Activated CD4-positive, alpha-beta T cell treated with anti-CD3 and anti-CD28 coated beads, Interleukin-2, amount 10 ng/mL, durations not matched to agents 7 days and 5 days (primary cell): ENCODE measurements at regions not wholly inside any gene's neighbourhood (a gene's known extent, or its start where the extent isn't known, plus 50 kb on each side); places are given as distances from the start of the nearest gene placed in this dataset.

ENCODE experiments used
- CTCF ChIA-PET: fragments of 350-600 bp; sonication (Branson Sonifier 250); formaldehyde crosslinking; loops from one replicate; lab custom pipeline; 2021; ENCODE audit warnings: antibody characterized with exemption; lab: Charles Lee
- POLR2A ChIA-PET: fragments of 350-600 bp; sonication (Branson Sonifier 250); formaldehyde crosslinking; loops from one replicate; lab custom pipeline; 2021; ENCODE audit warnings: antibody characterized with exemption; lab: Charles Lee
- DNase-seq: peaks from one replicate; pipeline ENCODE4 v3.0.0-alpha.2; 2020
- H3K27ac Mint-ChIP-seq: one replicate; pipeline ENCODE4 v1.8.0; 2021; ENCODE audit warnings: mild to moderate bottlenecking, moderate library complexity, mixed read lengths
- H3K27me3 Mint-ChIP-seq: one replicate; pipeline ENCODE4 v1.8.0; 2021; ENCODE audit warnings: mixed read lengths
- H3K36me3 Mint-ChIP-seq: one replicate; pipeline ENCODE4 v1.8.0; 2021; ENCODE audit warnings: low read depth, mixed read lengths
- H3K4me1 Mint-ChIP-seq: one replicate; pipeline ENCODE4 v1.8.0; 2021; ENCODE audit warnings: mixed read lengths
- H3K4me3 Mint-ChIP-seq: one replicate; pipeline ENCODE4 v1.8.0; 2021; ENCODE audit warnings: mild to moderate bottlenecking, moderate library complexity, mixed read lengths
- H3K9me3 Mint-ChIP-seq: one replicate; pipeline ENCODE4 v1.8.0; 2021; ENCODE audit warnings: mixed read lengths

DNA sequence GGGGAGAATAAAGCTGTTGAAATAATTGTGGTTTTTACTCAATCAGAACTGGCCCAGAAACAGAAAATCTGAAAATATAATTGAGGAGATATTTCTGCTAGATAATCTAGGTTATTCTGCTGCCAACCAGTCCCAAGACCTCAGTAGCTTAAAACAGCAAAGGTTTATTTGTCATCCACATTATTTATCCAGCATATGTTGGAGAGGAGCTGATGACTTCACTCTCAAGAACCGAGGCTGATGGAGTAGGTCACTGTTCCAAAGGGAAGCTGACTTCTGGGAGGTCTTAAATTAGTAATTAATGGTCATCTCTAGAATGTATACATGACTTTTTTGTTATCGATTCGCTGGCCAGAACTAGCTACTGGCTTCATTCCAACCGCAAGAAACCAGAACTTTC lies 124.8 kb upstream of the CTNNA2 start:
- no peaks in the 10 kb centered on the region for H3K4me1 Mint-ChIP-seq
- CTCF ChIA-PET = no interaction called here
- no peak overlapping the region for H3K4me3 Mint-ChIP-seq

DNA sequence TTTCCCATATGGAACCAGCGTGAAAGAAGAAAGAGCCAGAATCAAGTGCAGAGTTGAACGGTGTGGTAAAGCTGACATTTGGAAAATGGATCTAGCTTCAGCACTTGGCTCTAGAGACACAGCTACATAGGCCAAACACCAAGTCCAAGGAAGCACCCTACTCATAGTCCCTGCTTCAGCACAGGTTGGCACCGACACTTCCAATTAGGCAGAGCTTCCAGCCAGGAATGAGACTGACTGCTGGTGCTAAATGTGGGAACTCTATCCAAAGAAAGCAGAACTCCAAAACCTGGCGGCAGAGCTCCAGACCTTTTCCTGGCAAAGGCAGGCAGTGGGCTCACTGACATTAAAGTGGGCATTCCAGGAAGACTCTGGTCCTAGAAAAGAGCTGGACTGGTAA lies 125.4 kb upstream of the CTNNA2 start:
- POLR2A ChIA-PET = no interaction called here
- Mint-ChIP-seq H3K27ac (no peak overlapping the region), H3K27me3 (no peaks in the 10 kb centered on the region), H3K9me3 (peaks cover 4% of the 10 kb centered on the region), H3K36me3 (no peaks in the 10 kb centered on the region), H3K4me1 (no peaks in the 10 kb centered on the region), H3K4me3 (no peak overlapping the region)
- CTCF ChIA-PET = no interaction called here
- DNase-seq = no peak

More for the DNA sequence above, 124.8 kb upstream of the CTNNA2 start:
- Mint-ChIP-seq H3K36me3 (no peaks in the 10 kb centered on the region), H3K27ac (no peak overlapping the region), H3K27me3 (no peaks in the 10 kb centered on the region), H3K9me3 (peaks cover 4% of the 10 kb centered on the region)
- no peak for DNase-seq
- POLR2A ChIA-PET = no interaction called here

DNA sequence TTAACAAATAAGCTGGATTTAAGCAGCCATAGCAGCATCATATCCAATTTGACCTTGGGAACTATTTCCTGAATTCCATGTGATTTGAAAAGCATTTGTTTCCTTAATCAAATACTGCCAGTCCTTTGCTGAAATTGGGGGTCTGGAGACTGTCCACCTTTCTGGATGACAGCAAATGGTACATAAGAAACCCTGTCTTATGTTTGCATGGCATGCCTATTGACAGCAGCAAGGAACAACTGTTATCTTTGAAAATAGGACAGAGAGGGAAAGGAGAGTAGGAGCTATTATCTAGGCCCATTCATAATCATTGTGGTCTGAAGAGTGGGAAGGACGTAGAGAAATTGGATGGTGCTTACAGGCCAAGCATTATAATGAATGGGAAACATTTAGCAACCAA lies 129.2 kb upstream of the CTNNA2 start:
- no peaks in the 10 kb centered on the region for H3K27me3 Mint-ChIP-seq
- POLR2A ChIA-PET = no interaction called here
- DNase-seq = no peak
- no peak overlapping the region for H3K4me3 Mint-ChIP-seq
- peaks cover 4% of the 10 kb centered on the region for H3K9me3 Mint-ChIP-seq
- H3K36me3 Mint-ChIP-seq = no peaks in the 10 kb centered on the region
- H3K27ac Mint-ChIP-seq = no peak overlapping the region
- no peaks in the 10 kb centered on the region for H3K4me1 Mint-ChIP-seq
- CTCF ChIA-PET = no interaction called here

DNA sequence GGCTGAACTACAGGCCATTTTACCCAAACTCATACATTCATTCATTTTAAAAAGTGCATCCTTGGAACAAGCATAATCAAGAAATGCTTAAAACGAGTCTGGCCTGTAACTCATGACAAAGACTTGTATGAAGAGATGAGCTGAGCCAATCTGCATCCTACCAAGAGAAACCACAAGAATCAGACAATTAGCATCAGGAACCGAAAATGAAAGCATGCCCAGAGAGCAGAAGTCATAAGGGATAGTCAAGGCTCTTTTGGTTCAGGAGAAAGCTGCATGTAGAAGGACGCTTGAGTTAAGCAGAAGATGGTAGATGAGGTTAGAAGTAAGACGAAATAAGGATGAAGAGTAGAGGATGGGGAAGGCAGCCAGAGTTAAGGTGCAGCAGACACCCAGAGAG lies 137.0 kb upstream of the CTNNA2 start:
- Mint-ChIP-seq H3K4me3 (no peak overlapping the region), H3K4me1 (peaks cover 2% of the 10 kb centered on the region)
- POLR2A ChIA-PET = no interaction called here

GRCh38 chr2:79373358-79374130 lies 139.3 kb upstream of the CTNNA2 start:
- POLR2A ChIA-PET = no interaction called here
- Mint-ChIP-seq H3K4me1 (peaks cover 2% of the 10 kb centered on the region), H3K27ac (no peak overlapping the region), H3K36me3 (no peaks in the 10 kb centered on the region), H3K27me3 (no peaks in the 10 kb centered on the region), H3K4me3 (no peak overlapping the region), H3K9me3 (peaks cover 3% of the 10 kb centered on the region)
- DNase-seq = no peak
- CTCF ChIA-PET = interaction anchor here (0.5 kb wide), 1 partner anchor 23 kb away, joined by 3 read pairs; no protein-coding TSS in a partner anchor

More for the DNA sequence above, 137.0 kb upstream of the CTNNA2 start:
- peaks cover 3% of the 10 kb centered on the region for H3K9me3 Mint-ChIP-seq
- no peaks in the 10 kb centered on the region for H3K36me3 Mint-ChIP-seq
- CTCF ChIA-PET = interaction anchor here (1.2 kb wide), 1 partner anchor 21 kb away, joined by 3 read pairs; no protein-coding TSS in a partner anchor
- H3K27me3 Mint-ChIP-seq = no peaks in the 10 kb centered on the region
- no peak overlapping the region for H3K27ac Mint-ChIP-seq
- DNase-seq = no peak

DNA sequence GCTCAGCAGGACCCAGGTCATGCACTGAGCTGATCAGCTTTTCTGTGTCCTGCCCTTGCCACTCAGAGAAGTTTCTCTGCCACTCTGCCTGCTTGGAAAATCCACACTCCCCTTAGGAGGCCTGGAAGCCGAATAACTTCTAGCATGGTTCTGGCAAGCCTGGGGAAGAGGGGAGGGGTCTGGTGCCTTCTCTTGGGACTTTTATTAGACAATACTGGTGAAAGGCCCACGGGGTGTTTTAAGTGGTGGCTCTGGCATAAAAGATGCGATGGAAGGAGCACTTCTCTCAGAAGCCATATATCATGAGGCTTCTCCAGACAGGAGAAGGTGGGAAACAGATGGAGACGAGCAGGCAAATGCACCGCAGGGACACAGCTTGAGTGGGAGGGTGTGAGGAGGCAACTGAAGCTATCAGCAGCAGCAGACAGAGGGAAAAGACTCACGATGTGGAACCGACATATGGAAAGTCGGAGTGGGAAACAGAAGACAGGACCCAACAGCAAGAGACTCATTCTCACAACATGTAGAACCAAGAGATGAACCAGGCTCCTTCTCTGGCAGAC lies 141.8 kb upstream of the CTNNA2 start:
- Mint-ChIP-seq H3K9me3 (peaks cover 7% of the 10 kb centered on the region), H3K27ac (no peak overlapping the region), H3K4me3 (no peak overlapping the region), H3K4me1 (peaks cover 2% of the 10 kb centered on the region), H3K27me3 (no peaks in the 10 kb centered on the region), H3K36me3 (no peaks in the 10 kb centered on the region)
- CTCF ChIA-PET = no interaction called here
- POLR2A ChIA-PET = no interaction called here
- DNase-seq = no peak

- ChIA-PET POLR2A (no interaction called here), CTCF (interaction anchor here (0.9 kb wide), 1 partner anchor 14 kb away, joined by 3 read pairs; no protein-coding TSS in a partner anchor)
- no peak overlapping the region for H3K4me3 Mint-ChIP-seq
- H3K4me1 Mint-ChIP-seq = no peaks in the 10 kb centered on the region
- H3K9me3 Mint-ChIP-seq = peaks cover 7% of the 10 kb centered on the region
- no peaks in the 10 kb centered on the region for H3K27me3 Mint-ChIP-seq
- H3K27ac Mint-ChIP-seq = no peak overlapping the region
- no peaks in the 10 kb centered on the region for H3K36me3 Mint-ChIP-seq
- DNase-seq = no peak
These were observed 143.7 kb upstream of the CTNNA2 start for GRCh38 chr2:79369127-79369526.

DNA sequence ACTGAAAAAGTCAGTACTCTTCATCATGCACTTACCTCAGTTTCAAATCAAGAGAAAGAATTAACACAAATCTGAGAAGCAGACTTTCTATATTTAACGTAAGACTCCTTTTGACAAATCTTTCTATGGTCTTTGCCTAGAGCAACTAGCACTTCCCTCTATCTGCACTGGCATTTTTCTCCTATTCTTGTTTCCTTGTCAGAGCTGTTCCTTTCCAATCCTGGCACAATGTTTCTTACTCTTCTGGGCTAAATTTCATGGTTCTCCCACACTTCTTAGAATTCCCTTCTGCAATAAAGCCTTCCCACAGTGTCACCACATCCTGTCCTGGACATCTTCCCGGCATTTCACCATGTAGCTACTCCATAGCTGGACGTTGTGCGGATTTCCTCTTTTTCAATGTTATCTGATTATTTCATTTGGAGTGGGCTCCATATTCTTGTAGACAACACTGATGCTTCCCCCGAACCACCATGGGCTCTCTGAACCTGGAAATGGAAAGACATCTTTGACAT lies 144.7 kb upstream of the CTNNA2 start:
- Mint-ChIP-seq H3K9me3 (peaks cover 7% of the 10 kb centered on the region), H3K27ac (no peak overlapping the region), H3K36me3 (no peaks in the 10 kb centered on the region), H3K4me3 (no peak overlapping the region), H3K27me3 (no peaks in the 10 kb centered on the region), H3K4me1 (no peaks in the 10 kb centered on the region)
- CTCF ChIA-PET = no interaction called here
- POLR2A ChIA-PET = no interaction called here
- DNase-seq = no peak

DNA sequence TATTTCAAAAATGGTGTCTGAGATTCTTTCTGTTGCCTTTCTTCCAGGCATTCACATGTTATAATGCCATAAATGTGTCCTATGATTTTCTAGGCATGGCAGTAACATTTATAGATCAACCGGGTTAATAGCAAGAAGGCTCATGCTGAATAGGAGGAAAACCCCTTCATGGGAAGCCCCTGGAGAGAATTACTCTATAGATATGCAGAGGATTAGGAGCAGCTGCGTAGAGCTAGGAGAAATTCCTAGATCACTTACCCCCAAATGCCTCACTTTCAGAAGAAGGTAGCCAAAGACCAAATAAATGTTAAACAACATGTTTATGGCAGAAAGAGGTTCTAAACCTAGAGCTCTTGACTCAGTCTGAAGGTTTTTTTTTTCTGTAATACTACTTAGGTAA lies 153.4 kb upstream of the CTNNA2 start:
- Mint-ChIP-seq H3K27ac (no peak overlapping the region), H3K9me3 (peaks cover 7% of the 10 kb centered on the region), H3K4me3 (no peak overlapping the region), H3K27me3 (no peaks in the 10 kb centered on the region), H3K36me3 (no peaks in the 10 kb centered on the region), H3K4me1 (no peaks in the 10 kb centered on the region)
- ChIA-PET CTCF (no interaction called here), POLR2A (no interaction called here)
- no peak for DNase-seq

- DNase-seq = no peak
- Mint-ChIP-seq H3K36me3 (no peaks in the 10 kb centered on the region), H3K27ac (no peak overlapping the region), H3K27me3 (no peaks in the 10 kb centered on the region), H3K4me1 (no peaks in the 10 kb centered on the region), H3K9me3 (peaks cover 16% of the 10 kb centered on the region), H3K4me3 (no peak overlapping the region)
- POLR2A ChIA-PET = no interaction called here
- CTCF ChIA-PET = interaction anchor here (1.2 kb wide), 1 partner anchor 10 kb away, joined by 3 read pairs; no protein-coding TSS in a partner anchor
These were observed 157.3 kb upstream of the CTNNA2 start for GRCh38 chr2:79355569-79355968.

DNA sequence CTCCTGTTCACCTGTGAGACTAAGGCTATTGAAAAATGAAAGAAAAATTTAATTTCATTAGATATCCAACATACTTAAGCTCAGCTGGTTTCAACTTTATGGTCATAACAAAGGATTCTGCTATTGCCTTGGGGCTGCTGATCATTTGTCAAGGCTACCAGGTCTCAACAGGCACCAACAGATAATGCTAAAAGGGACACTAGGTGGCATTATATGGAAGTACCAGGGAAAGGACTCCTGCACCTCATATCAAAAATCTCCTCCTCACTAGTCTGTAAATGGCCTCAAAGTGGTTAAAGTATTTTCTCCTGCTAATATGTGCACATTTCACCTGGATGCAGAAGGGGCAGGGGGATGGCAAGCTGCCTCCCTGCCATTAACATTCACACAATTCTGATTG lies 167.9 kb upstream of the REG3A start:
- Mint-ChIP-seq H3K27me3 (no peaks in the 10 kb centered on the region), H3K9me3 (no peaks in the 10 kb centered on the region), H3K4me1 (no peaks in the 10 kb centered on the region), H3K27ac (no peak overlapping the region), H3K36me3 (no peaks in the 10 kb centered on the region), H3K4me3 (no peak overlapping the region)
- ChIA-PET POLR2A (no interaction called here), CTCF (no interaction called here)
- DNase-seq = no peak

- no peak for DNase-seq
- Mint-ChIP-seq H3K9me3 (no peaks in the 10 kb centered on the region), H3K4me1 (no peaks in the 10 kb centered on the region), H3K27me3 (no peaks in the 10 kb centered on the region), H3K36me3 (no peaks in the 10 kb centered on the region), H3K27ac (no peak overlapping the region), H3K4me3 (no peak overlapping the region)
- ChIA-PET POLR2A (no interaction called here), CTCF (no interaction called here)
These were observed 161.3 kb upstream of the REG3A start for GRCh38 chr2:79320871-79321270.

DNA sequence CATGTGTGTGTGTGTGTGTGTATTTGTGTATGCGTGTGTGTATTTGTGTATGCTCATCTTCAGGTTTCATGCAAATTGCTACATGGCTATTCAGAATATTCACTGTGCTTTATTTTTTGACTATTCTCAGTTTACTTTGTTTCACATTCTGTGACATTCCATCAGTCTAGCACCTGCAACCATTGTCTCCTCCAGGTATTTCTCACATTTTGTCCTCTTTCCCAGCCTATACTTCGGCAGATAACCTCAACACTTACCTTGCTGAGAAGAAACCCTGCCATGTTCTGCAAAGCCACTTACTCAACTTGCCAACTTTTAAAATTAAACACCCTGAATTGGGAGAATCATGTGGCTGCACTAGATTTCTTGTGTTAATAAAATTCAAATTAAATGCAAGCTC lies 135.4 kb upstream of the REG3A start:
- no peak for DNase-seq
- Mint-ChIP-seq H3K4me3 (no peak overlapping the region), H3K27ac (no peak overlapping the region), H3K9me3 (peaks cover 1% of the 10 kb centered on the region), H3K27me3 (no peaks in the 10 kb centered on the region), H3K36me3 (no peaks in the 10 kb centered on the region), H3K4me1 (no peaks in the 10 kb centered on the region)
- ChIA-PET POLR2A (no interaction called here), CTCF (no interaction called here)
